Astrocyte (in vitro differentiated cells and primary cell): ENCODE measurements at regions not wholly inside any gene's neighbourhood (a gene's known extent, or its start where the extent isn't known, plus 50 kb on each side); places are given as distances from the start of the nearest gene placed in this dataset.

Experiments
- CTCF ChIP-seq: IDR thresholded peaks from 2 replicates; pipeline ENCODE4 v1.5.1; 2011; ENCODE audit warnings: low read depth, mild to moderate bottlenecking, inconsistent platforms, low read length, moderate library complexity; ENCODE audit not compliant: insufficient read depth
- EZH2 ChIP-seq: IDR thresholded peaks from 2 replicates; pipeline ENCODE4 v1.6.1; 2012; ENCODE audit warnings: mild to moderate bottlenecking, low read length, inconsistent platforms; ENCODE audit not compliant: insufficient read depth

DNA sequence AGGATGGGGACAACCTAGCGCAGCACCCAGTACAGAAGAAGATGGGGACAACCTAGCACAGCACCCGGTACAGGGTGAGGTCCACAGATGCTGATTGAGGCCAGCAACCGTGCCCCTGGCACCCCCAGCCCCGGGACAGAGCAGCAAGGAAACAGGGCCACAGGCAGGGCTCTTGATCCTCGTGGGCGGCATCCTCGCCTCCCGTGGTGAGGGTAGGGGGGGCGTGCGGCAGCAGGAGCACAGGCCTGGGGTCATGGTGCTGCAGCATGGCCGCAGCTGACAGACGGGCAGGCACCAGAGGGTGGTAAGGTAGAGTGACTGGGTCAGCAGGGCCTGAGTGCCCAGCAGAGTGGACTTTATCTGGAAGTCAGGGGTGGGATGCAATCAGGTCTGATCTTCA, 89.5 kb downstream of the HMX1 start:
- TF ChIP-seq CTCF (no peak), EZH2 (no peak)
